ENCODE measurements at regions not wholly inside any gene's neighbourhood (a gene's known extent, or its start where the extent isn't known, plus 50 kb on each side); places are given as distances from the start of the nearest gene placed in this dataset.
"Not testable (repeated sequence)": the region's sequence is repeated elsewhere in the genome, so short reads cannot be mapped to it uniquely, and the experiment has no call there.

GRCh38 chr21:35982717-35983116, 77.6 kb downstream of the SETD4 start:
- DNase-seq, result no peak

GRCh38 chr21:35981514-35982070, 78.7 kb downstream of the SETD4 start:
- DNase-seq, result no peak

- no peak for DNase-seq
These were observed 79.5 kb downstream of the SETD4 start for GRCh38 chr21:35980821-35981220.

GRCh38 chr21:35977860-35978259, 82.5 kb downstream of the SETD4 start:
- DNase-seq, result not testable (repeated sequence)

GRCh38 chr21:35976929-35977328, 83.4 kb downstream of the SETD4 start:
- no peak for DNase-seq

- no peak for DNase-seq
These were observed 83.8 kb downstream of the SETD4 start for GRCh38 chr21:35976481-35976880.

- no peak for DNase-seq
These were observed 85.6 kb downstream of the SETD4 start for GRCh38 chr21:35974775-35975174.

- no peak for DNase-seq
These were observed 88.5 kb downstream of the SETD4 start for GRCh38 chr21:35971824-35972223.

- DNase-seq, result no peak
These were observed 91.0 kb downstream of the SETD4 start for GRCh38 chr21:35969281-35969680.

- no peak for DNase-seq
These were observed 91.8 kb downstream of the SETD4 start for GRCh38 chr21:35968564-35968963.

- no peak for DNase-seq
These were observed 94.6 kb downstream of the SETD4 start for GRCh38 chr21:35965699-35966098.

GRCh38 chr21:35963920-35964451, 96.3 kb downstream of the SETD4 start:
- no peak for DNase-seq

GRCh38 chr21:35962917-35963316, 97.4 kb downstream of the SETD4 start:
- no peak for DNase-seq

GRCh38 chr21:35954066-35954465, 106.3 kb downstream of the SETD4 start:
- no peak for DNase-seq

GRCh38 chr21:35953597-35953996, 106.7 kb downstream of the SETD4 start:
- DNase-seq, result no peak

GRCh38 chr21:35952651-35953340, 107.5 kb downstream of the SETD4 start:
- no peak for DNase-seq

GRCh38 chr21:35948982-35949381, 111.3 kb downstream of the SETD4 start:
- DNase-seq, result no peak

- no peak for DNase-seq
These were observed 115.1 kb downstream of the SETD4 start for GRCh38 chr21:35945089-35945671.

GRCh38 chr21:35943752-35944151, 116.6 kb downstream of the SETD4 start:
- no peak for DNase-seq

- no peak for DNase-seq
These were observed 117.8 kb downstream of the SETD4 start for GRCh38 chr21:35942211-35943144.

- no peak for DNase-seq
These were observed 120.0 kb downstream of the SETD4 start for GRCh38 chr21:35940074-35940927.

- no peak for DNase-seq
These were observed 121.9 kb downstream of the SETD4 start for GRCh38 chr21:35938446-35938845.
